Activated B cell treated with CpG ODN at 0.5 μM for 24 hours (primary cell): ENCODE measurements at regions not wholly inside any gene's neighbourhood (a gene's known extent, or its start where the extent isn't known, plus 50 kb on each side); places are given as distances from the start of the nearest gene placed in this dataset.

Experiments used
- ATAC-seq: fragments of 200-7000 bp; cut with Tn5 transposase; one replicate; pipeline ENCODE4 v1.10.0; 2021; ENCODE audit warnings: low read depth, mild to moderate bottlenecking, moderate library complexity
- CTCF ChIA-PET: fragments of 350-600 bp; sonication (Branson Sonifier 250); formaldehyde crosslinking; loops from one replicate; lab custom pipeline; 2021; ENCODE audit warnings: antibody characterized with exemption; lab: Charles Lee
- POLR2A ChIA-PET: fragments of 350-600 bp; sonication (Branson Sonifier 250); formaldehyde crosslinking; loops from one replicate; lab custom pipeline; 2021; ENCODE audit warnings: antibody characterized with exemption; lab: Charles Lee
- DNase-seq: peaks from one replicate; pipeline ENCODE4 v3.0.0; 2022
- H3K27ac Mint-ChIP-seq: one replicate; pipeline ENCODE4 v1.8.0; 2020; ENCODE audit warnings: mixed read lengths
- H3K27me3 Mint-ChIP-seq: one replicate; pipeline ENCODE4 v1.8.0; 2021; ENCODE audit warnings: mixed read lengths
- H3K36me3 Mint-ChIP-seq: one replicate; pipeline ENCODE4 v1.8.0; 2021; ENCODE audit warnings: low read depth, mixed read lengths
- H3K4me1 Mint-ChIP-seq: one replicate; pipeline ENCODE4 v1.8.0; 2021; ENCODE audit warnings: mixed read lengths
- H3K4me3 Mint-ChIP-seq: one replicate; pipeline ENCODE4 v1.8.0; 2020; ENCODE audit warnings: mild to moderate bottlenecking, mixed read lengths
- H3K9me3 Mint-ChIP-seq: one replicate; pipeline ENCODE4 v1.8.0; 2020; ENCODE audit warnings: mixed read lengths
- CTCF ChIP-seq: fragments of 200-600 bp; IDR thresholded peaks from one replicate; pipeline ENCODE4 v1.8.0; 2022; ENCODE audit warnings: antibody characterized with exemption, mild to moderate bottlenecking
- intact Hi-C: fragments of 100-400 bp; cut with micrococcal nuclease; formaldehyde crosslinking; loops from one replicate; pipeline ENCODE4 v1.15.1; 2024

DNA sequence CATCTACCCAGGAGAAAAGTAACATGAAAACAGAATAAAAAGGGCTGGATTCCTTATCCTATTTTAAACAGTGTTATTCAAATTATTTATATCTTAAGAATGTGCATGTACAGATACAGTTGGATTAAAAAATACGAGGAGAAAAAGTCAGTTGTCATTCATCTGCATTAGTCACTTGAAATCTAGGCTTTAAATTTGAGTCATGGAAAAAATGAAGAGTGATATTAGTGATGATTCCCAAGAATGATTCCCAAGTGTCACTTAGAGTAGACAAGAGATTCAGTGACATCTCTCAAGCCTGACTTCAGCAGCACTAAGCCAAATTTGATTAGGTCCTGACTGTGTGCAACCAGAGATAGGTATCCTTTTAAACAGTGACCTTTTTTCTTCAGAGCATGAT, 394.2 kb downstream of the IRS1 start:
- H3K4me3 Mint-ChIP-seq = no peak overlapping the region
- no peaks in the 10 kb centered on the region for H3K36me3 Mint-ChIP-seq
- no peaks in the 10 kb centered on the region for H3K9me3 Mint-ChIP-seq
- ATAC-seq = no peak
- peaks cover 12% of the 10 kb centered on the region for H3K27me3 Mint-ChIP-seq
- ChIA-PET POLR2A (no interaction called here), CTCF (no interaction called here)
- TF ChIP-seq CTCF = no peak
- no peak overlapping the region for H3K27ac Mint-ChIP-seq
- no peaks in the 10 kb centered on the region for H3K4me1 Mint-ChIP-seq
- DNase-seq = no peak
- intact Hi-C loops = no loop called here

GRCh38 chr2:226403369-226403768, 396.3 kb downstream of the IRS1 start:
- ChIA-PET POLR2A (interaction anchor here (0.6 kb wide), 1 partner anchor 650 kb away, joined by 5 read pairs; no protein-coding TSS in a partner anchor), CTCF (no interaction called here)
- ATAC-seq (no peak), DNase-seq (no peak)
- Mint-ChIP-seq H3K9me3 (no peaks in the 10 kb centered on the region), H3K4me3 (no peak overlapping the region), H3K27me3 (peaks cover 18% of the 10 kb centered on the region), H3K36me3 (no peaks in the 10 kb centered on the region), H3K27ac (no peak overlapping the region), H3K4me1 (no peaks in the 10 kb centered on the region)
- no peak for TF ChIP-seq CTCF
- intact Hi-C loops = no loop called here

- H3K27ac Mint-ChIP-seq = no peak overlapping the region
- DNase-seq (no peak), ATAC-seq (no peak)
- H3K4me3 Mint-ChIP-seq = no peak overlapping the region
- intact Hi-C loops = no loop called here
- TF ChIP-seq CTCF = no peak
- peaks cover 15% of the 10 kb centered on the region for H3K27me3 Mint-ChIP-seq
- ChIA-PET POLR2A (no interaction called here), CTCF (no interaction called here)
- H3K4me1 Mint-ChIP-seq = no peaks in the 10 kb centered on the region
- no peaks in the 10 kb centered on the region for H3K9me3 Mint-ChIP-seq
- H3K36me3 Mint-ChIP-seq = no peaks in the 10 kb centered on the region
Measured at GRCh38 chr2:226399006-226399405, 400.6 kb downstream of the IRS1 start.

- ATAC-seq (no peak), DNase-seq (no peak)
- Mint-ChIP-seq H3K4me1 (no peaks in the 10 kb centered on the region), H3K27me3 (peaks cover 12% of the 10 kb centered on the region), H3K36me3 (no peaks in the 10 kb centered on the region), H3K9me3 (no peaks in the 10 kb centered on the region), H3K4me3 (no peak overlapping the region), H3K27ac (no peak overlapping the region)
- intact Hi-C loops = no loop called here
- no peak for TF ChIP-seq CTCF
- ChIA-PET CTCF (no interaction called here), POLR2A (no interaction called here)
Measured at GRCh38 chr2:226398580-226398979, 401.0 kb downstream of the IRS1 start.

DNA sequence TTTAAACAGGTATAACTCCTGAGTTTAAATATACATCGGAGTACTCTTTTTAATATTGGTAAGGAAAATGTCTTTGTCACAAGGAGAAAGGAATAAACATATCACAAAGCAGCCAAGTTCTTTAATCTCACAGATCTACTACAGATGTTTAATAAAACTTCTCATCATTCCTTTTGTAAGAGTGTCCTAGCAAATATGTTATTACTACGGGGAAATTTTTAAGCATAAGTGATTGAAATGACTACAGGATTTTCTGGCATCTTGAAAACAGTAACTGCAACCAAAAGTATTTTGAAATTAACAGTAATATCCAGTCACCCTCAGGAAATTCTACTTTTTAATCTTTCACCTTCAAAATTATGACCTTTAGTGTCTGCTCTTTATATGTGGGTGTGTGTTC, 403.1 kb downstream of the IRS1 start:
- H3K4me3 Mint-ChIP-seq = no peak overlapping the region
- TF ChIP-seq CTCF = no peak
- DNase-seq = no peak
- ATAC-seq = no peak
- H3K27ac Mint-ChIP-seq = no peak overlapping the region
- ChIA-PET CTCF (no interaction called here), POLR2A (no interaction called here)
- intact Hi-C loops = no loop called here
- H3K4me1 Mint-ChIP-seq = no peaks in the 10 kb centered on the region
- H3K27me3 Mint-ChIP-seq = peaks cover 10% of the 10 kb centered on the region
- H3K36me3 Mint-ChIP-seq = no peaks in the 10 kb centered on the region
- H3K9me3 Mint-ChIP-seq = peaks cover 2% of the 10 kb centered on the region
